ENCODE measurements at regions not wholly inside any gene's neighbourhood (a gene's known extent, or its start where the extent isn't known, plus 50 kb on each side); places are given as distances from the start of the nearest gene placed in this dataset.

- H3K4me1 ChIP-seq (ENCODE audit: insufficient read depth, poor library complexity, severe bottlenecking), result no peaks in the 10 kb centered on the region
- TF ChIP-seq CTCF (IDR thresholded peaks at IDR 0.05; ENCODE audit: poor library complexity, severe bottlenecking), result no peak
- no peaks in the 10 kb centered on the region for H3K9me3 ChIP-seq (ENCODE audit: severe bottlenecking)
Observed at GRCh38 chr2:164288235-164288634, 333.0 kb downstream of the GRB14 start.

GRCh38 chr2:164287056-164287455 is 334.2 kb downstream of the GRB14 start:
- TF ChIP-seq CTCF (IDR thresholded peaks at IDR 0.05; ENCODE audit: poor library complexity, severe bottlenecking), result no peak
- no peak overlapping the region for H3K4me3 ChIP-seq (ENCODE audit: severe bottlenecking)
- H3K36me3 ChIP-seq (ENCODE audit: low read depth), result no peaks in the 10 kb centered on the region
- H3K9me3 ChIP-seq (ENCODE audit: severe bottlenecking), result no peaks in the 10 kb centered on the region
- DNase-seq (ENCODE audit: low spot score) (no peak), ATAC-seq (ENCODE audit: low read depth) (no peak)
- no peaks in the 10 kb centered on the region for H3K27me3 ChIP-seq (ENCODE audit: insufficient read depth, poor library complexity, severe bottlenecking)
- no peak overlapping the region for H3K27ac ChIP-seq (ENCODE audit: poor library complexity, severe bottlenecking)
- H3K4me1 ChIP-seq (ENCODE audit: insufficient read depth, poor library complexity, severe bottlenecking), result no peaks in the 10 kb centered on the region

More at GRCh38 chr2:164288235-164288634, 333.0 kb downstream of the GRB14 start:
- no peaks in the 10 kb centered on the region for H3K27me3 ChIP-seq (ENCODE audit: insufficient read depth, poor library complexity, severe bottlenecking)
- ATAC-seq (ENCODE audit: low read depth), result no peak
- no peak overlapping the region for H3K27ac ChIP-seq (ENCODE audit: poor library complexity, severe bottlenecking)
- no peaks in the 10 kb centered on the region for H3K36me3 ChIP-seq (ENCODE audit: low read depth)
- H3K4me3 ChIP-seq (ENCODE audit: severe bottlenecking), result no peak overlapping the region
- no peak for DNase-seq (ENCODE audit: low spot score)

- TF ChIP-seq CTCF (IDR thresholded peaks at IDR 0.05; ENCODE audit: poor library complexity, severe bottlenecking), result no peak
- Histone ChIP-seq H3K4me3 (ENCODE audit: severe bottlenecking) (no peak overlapping the region), H3K27ac (ENCODE audit: poor library complexity, severe bottlenecking) (no peak overlapping the region), H3K36me3 (ENCODE audit: low read depth) (no peaks in the 10 kb centered on the region), H3K27me3 (ENCODE audit: insufficient read depth, poor library complexity, severe bottlenecking) (no peaks in the 10 kb centered on the region), H3K9me3 (ENCODE audit: severe bottlenecking) (no peaks in the 10 kb centered on the region), H3K4me1 (ENCODE audit: insufficient read depth, poor library complexity, severe bottlenecking) (no peaks in the 10 kb centered on the region)
- ATAC-seq (ENCODE audit: low read depth), result no peak
- no peak for DNase-seq (ENCODE audit: low spot score)
Observed at GRCh38 chr2:164285576-164285975, 335.7 kb downstream of the GRB14 start.

- no peak for TF ChIP-seq CTCF (IDR thresholded peaks at IDR 0.05; ENCODE audit: poor library complexity, severe bottlenecking)
- Histone ChIP-seq H3K9me3 (ENCODE audit: severe bottlenecking) (no peaks in the 10 kb centered on the region), H3K27me3 (ENCODE audit: insufficient read depth, poor library complexity, severe bottlenecking) (no peaks in the 10 kb centered on the region), H3K4me1 (ENCODE audit: insufficient read depth, poor library complexity, severe bottlenecking) (no peaks in the 10 kb centered on the region), H3K4me3 (ENCODE audit: severe bottlenecking) (no peak overlapping the region), H3K36me3 (ENCODE audit: low read depth) (no peaks in the 10 kb centered on the region), H3K27ac (ENCODE audit: poor library complexity, severe bottlenecking) (no peak overlapping the region)
- ATAC-seq (ENCODE audit: low read depth) (no peak), DNase-seq (ENCODE audit: low spot score) (no peak)
Observed at GRCh38 chr2:164281896-164282295, 339.4 kb downstream of the GRB14 start.

- H3K4me3 ChIP-seq (ENCODE audit: severe bottlenecking), result no peak overlapping the region
- ATAC-seq (ENCODE audit: low read depth) (no peak), DNase-seq (ENCODE audit: low spot score) (no peak)
- H3K36me3 ChIP-seq (ENCODE audit: low read depth), result no peaks in the 10 kb centered on the region
- no peak overlapping the region for H3K27ac ChIP-seq (ENCODE audit: poor library complexity, severe bottlenecking)
- no peak for TF ChIP-seq CTCF (IDR thresholded peaks at IDR 0.05; ENCODE audit: poor library complexity, severe bottlenecking)
- H3K27me3 ChIP-seq (ENCODE audit: insufficient read depth, poor library complexity, severe bottlenecking), result no peaks in the 10 kb centered on the region
- H3K4me1 ChIP-seq (ENCODE audit: insufficient read depth, poor library complexity, severe bottlenecking), result no peaks in the 10 kb centered on the region
- no peaks in the 10 kb centered on the region for H3K9me3 ChIP-seq (ENCODE audit: severe bottlenecking)
Observed at GRCh38 chr2:164275659-164276058, 345.6 kb downstream of the GRB14 start.
